Neural progenitor cell (in vitro differentiated cells): ENCODE measurements at regions not wholly inside any gene's neighbourhood (a gene's known extent, or its start where the extent isn't known, plus 50 kb on each side); places are given as distances from the start of the nearest gene placed in this dataset.

Experiments used
- DNase-seq: peaks from one replicate; pipeline ENCODE4 v3.0.0-alpha.2; 2016; ENCODE audit warnings: low spot score
- H2AFZ ChIP-seq: fragments of 200-600 bp; sonication (generic); replicated peaks from 2 replicates; pipeline ENCODE4 v1.6.1; 2016; ENCODE audit warnings: antibody characterized with exemption
- H3F3A ChIP-seq: fragments of 200-600 bp; sonication (generic); 2 replicates; pipeline ENCODE4 v1.6.1; 2016; ENCODE audit warnings: antibody characterized with exemption, low read depth
- H3K27ac ChIP-seq: fragments of 200-600 bp; sonication (generic); 2 replicates; pipeline ENCODE4 v1.5.1; 2016; ENCODE audit warnings: mild to moderate bottlenecking
- H3K27me3 ChIP-seq: fragments of 200-600 bp; sonication (generic); 2 replicates; pipeline ENCODE4 v1.6.1; 2016; ENCODE audit warnings: mild to moderate bottlenecking, moderate library complexity
- H3K36me3 ChIP-seq: fragments of 200-600 bp; sonication (generic); 2 replicates; pipeline ENCODE4 v1.5.1; 2016
- H3K4me1 ChIP-seq: fragments of 200-600 bp; sonication (generic); 2 replicates; pipeline ENCODE4 v1.6.1; 2016; ENCODE audit warnings: mixed run types
- H3K4me2 ChIP-seq: fragments of 200-600 bp; sonication (generic); 2 replicates; pipeline ENCODE4 v1.6.1; 2016
- H3K4me3 ChIP-seq: fragments of 200-600 bp; sonication (generic); 2 replicates; pipeline ENCODE4 v1.5.1; 2016
- H3K79me2 ChIP-seq: fragments of 200-600 bp; sonication (generic); 2 replicates; pipeline ENCODE4 v1.6.1; 2016; ENCODE audit warnings: low read depth
- H3K9ac ChIP-seq: fragments of 200-600 bp; sonication (generic); 2 replicates; pipeline ENCODE4 v1.6.1; 2016
- H3K9me3 ChIP-seq: fragments of 200-600 bp; sonication (generic); 2 replicates; pipeline ENCODE4 v1.5.1; 2016; ENCODE audit warnings: low read depth
- H4K20me1 ChIP-seq: fragments of 200-600 bp; sonication (generic); 2 replicates; pipeline ENCODE4 v1.6.1; 2016; ENCODE audit warnings: low read depth
- H3K27ac Mint-ChIP-seq: 3 replicates; pipeline ENCODE4 v1.8.0; 2021; ENCODE audit warnings: mixed read lengths
- H3K27me3 Mint-ChIP-seq: 2 replicates; pipeline ENCODE4 v1.8.0; 2022; ENCODE audit warnings: low read depth, mild to moderate bottlenecking, inconsistent platforms, moderate library complexity, mixed read lengths; ENCODE audit not compliant: insufficient read depth
- H3K36me3 Mint-ChIP-seq: 3 replicates; pipeline ENCODE4 v1.8.0; 2021; ENCODE audit warnings: mixed read lengths
- H3K4me1 Mint-ChIP-seq: 3 replicates; pipeline ENCODE4 v1.8.0; 2021; ENCODE audit warnings: mixed read lengths
- H3K4me3 Mint-ChIP-seq: 3 replicates; pipeline ENCODE4 v1.8.0; 2021; ENCODE audit warnings: mild to moderate bottlenecking, moderate library complexity, mixed read lengths
- H3K9me3 Mint-ChIP-seq: 3 replicates; pipeline ENCODE4 v1.8.0; 2020; ENCODE audit warnings: mixed read lengths
- EZH2 ChIP-seq: fragments of 200-600 bp; sonication (generic); IDR thresholded peaks from 2 replicates; pipeline ENCODE4 v1.6.1; 2017; ENCODE audit warnings: antibody characterized with exemption, mild to moderate bottlenecking, moderate library complexity
- EZH2phosphoT487 ChIP-seq: fragments of 200-600 bp; sonication (generic); IDR thresholded peaks from 2 replicates; pipeline ENCODE4 v1.6.1; 2017; ENCODE audit warnings: antibody characterized with exemption
- TF ChIP-seq, protein P1 (sequence below): fragments of 200-600 bp; sonication (generic); IDR thresholded peaks from 2 replicates; pipeline ENCODE4 v1.5.1; 2017; ENCODE audit warnings: antibody characterized with exemption, mild to moderate bottlenecking

DNA sequence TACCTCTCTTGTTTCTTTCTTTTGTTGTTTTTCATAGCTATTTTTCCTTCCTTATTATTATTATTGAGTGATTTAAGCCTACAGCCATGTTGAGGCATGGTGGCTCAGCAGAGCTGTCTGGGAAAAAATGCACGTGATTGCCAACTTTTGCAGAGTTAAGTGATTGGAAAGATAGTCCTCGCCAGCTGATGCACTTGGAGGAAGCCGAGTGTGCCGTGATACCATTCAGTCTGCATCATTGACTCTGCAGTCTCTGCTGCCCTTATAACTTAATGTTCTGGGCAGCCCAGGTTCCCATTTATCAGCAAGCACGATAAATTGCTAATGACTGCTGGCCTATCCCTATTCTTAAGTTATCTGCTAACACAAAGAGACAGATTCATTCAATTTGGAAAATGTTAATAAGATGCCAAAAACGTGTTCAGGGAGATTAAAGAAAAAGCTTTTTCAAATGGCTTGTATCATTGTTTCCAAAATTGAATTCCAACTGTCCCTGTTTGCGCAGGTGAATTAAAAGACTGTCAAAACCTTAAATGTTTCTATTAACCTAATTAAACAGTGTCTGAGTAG is 232.9 kb upstream of the NPY start:
- Histone ChIP-seq H3K4me2 (no peak overlapping the region), H3K27me3 (no peaks in the 10 kb centered on the region), H3K4me3 (no peak overlapping the region), H4K20me1 (no peaks in the 10 kb centered on the region), H3K79me2 (no peaks in the 10 kb centered on the region), H3F3A (no peaks in the 10 kb centered on the region), H2AFZ (no peak overlapping the region), H3K9ac (no peak overlapping the region), H3K9me3 (no peaks in the 10 kb centered on the region), H3K4me1 (peaks cover 10% of the 10 kb centered on the region), H3K36me3 (no peaks in the 10 kb centered on the region), H3K27ac (no peak overlapping the region)
- DNase-seq: no peak
- H3K4me3 Mint-ChIP-seq: no peak overlapping the region
- no peaks in the 10 kb centered on the region for H3K36me3 Mint-ChIP-seq
- TF ChIP-seq, protein P1, sequence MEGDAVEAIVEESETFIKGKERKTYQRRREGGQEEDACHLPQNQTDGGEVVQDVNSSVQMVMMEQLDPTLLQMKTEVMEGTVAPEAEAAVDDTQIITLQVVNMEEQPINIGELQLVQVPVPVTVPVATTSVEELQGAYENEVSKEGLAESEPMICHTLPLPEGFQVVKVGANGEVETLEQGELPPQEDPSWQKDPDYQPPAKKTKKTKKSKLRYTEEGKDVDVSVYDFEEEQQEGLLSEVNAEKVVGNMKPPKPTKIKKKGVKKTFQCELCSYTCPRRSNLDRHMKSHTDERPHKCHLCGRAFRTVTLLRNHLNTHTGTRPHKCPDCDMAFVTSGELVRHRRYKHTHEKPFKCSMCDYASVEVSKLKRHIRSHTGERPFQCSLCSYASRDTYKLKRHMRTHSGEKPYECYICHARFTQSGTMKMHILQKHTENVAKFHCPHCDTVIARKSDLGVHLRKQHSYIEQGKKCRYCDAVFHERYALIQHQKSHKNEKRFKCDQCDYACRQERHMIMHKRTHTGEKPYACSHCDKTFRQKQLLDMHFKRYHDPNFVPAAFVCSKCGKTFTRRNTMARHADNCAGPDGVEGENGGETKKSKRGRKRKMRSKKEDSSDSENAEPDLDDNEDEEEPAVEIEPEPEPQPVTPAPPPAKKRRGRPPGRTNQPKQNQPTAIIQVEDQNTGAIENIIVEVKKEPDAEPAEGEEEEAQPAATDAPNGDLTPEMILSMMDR: no peak
- TF ChIP-seq EZH2phosphoT487: no peak
- TF ChIP-seq EZH2: no peak
- no peaks in the 10 kb centered on the region for H3K27me3 Mint-ChIP-seq
- no peak overlapping the region for H3K27ac Mint-ChIP-seq
- no peaks in the 10 kb centered on the region for H3K9me3 Mint-ChIP-seq
- H3K4me1 Mint-ChIP-seq: peaks cover 3% of the 10 kb centered on the region

- no peaks in the 10 kb centered on the region for H3K36me3 Mint-ChIP-seq
- no peak overlapping the region for H3K4me3 Mint-ChIP-seq
- H3K4me2 ChIP-seq: no peak overlapping the region
- no peaks in the 10 kb centered on the region for H3K9me3 ChIP-seq
- H4K20me1 ChIP-seq: no peaks in the 10 kb centered on the region
- no peaks in the 10 kb centered on the region for H3K79me2 ChIP-seq
- no peaks in the 10 kb centered on the region for H3K36me3 ChIP-seq
- no peak overlapping the region for H2AFZ ChIP-seq
- peaks cover 3% of the 10 kb centered on the region for H3K4me1 Mint-ChIP-seq
- H3K27me3 ChIP-seq: no peaks in the 10 kb centered on the region
- H3K4me3 ChIP-seq: no peak overlapping the region
- no peaks in the 10 kb centered on the region for H3K27me3 Mint-ChIP-seq
- peaks cover 10% of the 10 kb centered on the region for H3K4me1 ChIP-seq
- no peaks in the 10 kb centered on the region for H3K9me3 Mint-ChIP-seq
- H3K27ac ChIP-seq: no peak overlapping the region
- H3K27ac Mint-ChIP-seq: no peak overlapping the region
- H3K9ac ChIP-seq: no peak overlapping the region
- TF ChIP-seq, protein P1: no peak
- TF ChIP-seq EZH2 (no peak), EZH2phosphoT487 (no peak)
- no peaks in the 10 kb centered on the region for H3F3A ChIP-seq
- DNase-seq: no peak
Observed at GRCh38 chr7:24051651-24052050, 232.3 kb upstream of the NPY start.

GRCh38 chr7:24052572-24053260 is 231.3 kb upstream of the NPY start:
- Mint-ChIP-seq H3K9me3 (no peaks in the 10 kb centered on the region), H3K27me3 (no peaks in the 10 kb centered on the region), H3K4me3 (no peak overlapping the region), H3K36me3 (no peaks in the 10 kb centered on the region), H3K27ac (no peak overlapping the region), H3K4me1 (peaks cover 3% of the 10 kb centered on the region)
- peaks cover 10% of the 10 kb centered on the region for H3K4me1 ChIP-seq
- no peaks in the 10 kb centered on the region for H3K9me3 ChIP-seq
- H3K4me2 ChIP-seq: no peak overlapping the region
- no peak overlapping the region for H3K27ac ChIP-seq
- no peak for DNase-seq
- H2AFZ ChIP-seq: no peak overlapping the region
- TF ChIP-seq, protein P1: no peak
- no peak for TF ChIP-seq EZH2
- TF ChIP-seq EZH2phosphoT487: no peak
- no peaks in the 10 kb centered on the region for H3K36me3 ChIP-seq
- H3K27me3 ChIP-seq: no peaks in the 10 kb centered on the region
- no peak overlapping the region for H3K4me3 ChIP-seq
- no peaks in the 10 kb centered on the region for H4K20me1 ChIP-seq
- H3K9ac ChIP-seq: no peak overlapping the region
- H3F3A ChIP-seq: no peaks in the 10 kb centered on the region
- H3K79me2 ChIP-seq: no peaks in the 10 kb centered on the region
